ENCODE measurements at regions not wholly inside any gene's neighbourhood (a gene's known extent, or its start where the extent isn't known, plus 50 kb on each side); places are given as distances from the start of the nearest gene placed in this dataset.

GRCh38 chr20:61024390-61024789 is 227.7 kb upstream of the CDH4 start:
- H3K4me3 ChIP-seq (ENCODE audit: low read depth in 2 of 2, low read length in 1 of 2), result no peak overlapping the region
- POLR2A ChIA-PET, result no interaction called here
- CTCF ChIA-PET, result no interaction called here
- no peak for DNase-seq
- no peaks in the 10 kb centered on the region for H3K9me3 ChIP-seq
- no peak overlapping the region for H2AFZ ChIP-seq (ENCODE audit: low read depth)
- no peaks in the 10 kb centered on the region for H4K20me1 ChIP-seq (ENCODE audit: insufficient read depth)
- no peak for TF ChIP-seq ELF1 (IDR thresholded peaks at IDR 0.05)
- TF ChIP-seq GATA2 (CRISPR knock-in tag; IDR thresholded peaks at IDR 0.05), result no peak
- no peak for TF ChIP-seq SMC3 (IDR thresholded peaks at IDR 0.05; ENCODE audit: low read depth, low read length)
- TF ChIP-seq TAF1 (IDR thresholded peaks at IDR 0.05; ENCODE audit: borderline replicate concordance, low read depth, low read length), result no peak
- TF ChIP-seq FOSL2 (IDR thresholded peaks at IDR 0.05; ENCODE audit: borderline replicate concordance, low read depth), result no peak
- TF ChIP-seq RFX5 (IDR thresholded peaks at IDR 0.05; ENCODE audit: low read length), result no peak
- TF ChIP-seq RCOR1 (IDR thresholded peaks at IDR 0.05; ENCODE audit: low read length), result no peak
- no peak for TF ChIP-seq NRF1 (IDR thresholded peaks at IDR 0.05; ENCODE audit: low read depth, low read length)
- TF ChIP-seq NFIC (IDR thresholded peaks at IDR 0.05; ENCODE audit: borderline replicate concordance), result no peak
- TF ChIP-seq CHD2 (IDR thresholded peaks at IDR 0.05; ENCODE audit: low read length, partially characterized antibody), result no peak
- no peak for TF ChIP-seq MXI1 (IDR thresholded peaks at IDR 0.05; ENCODE audit: low read depth, low read length)
- no peak for TF ChIP-seq JUND (IDR thresholded peaks at IDR 0.05)
- no peak for TF ChIP-seq MAX (IDR thresholded peaks at IDR 0.05; ENCODE audit: low read depth)
- TF ChIP-seq PBX3 (IDR thresholded peaks at IDR 0.05), result no peak
- TF ChIP-seq USF2 (IDR thresholded peaks at IDR 0.05; ENCODE audit: borderline replicate concordance, low read depth, low read length), result no peak
- TF ChIP-seq, protein P1, sequence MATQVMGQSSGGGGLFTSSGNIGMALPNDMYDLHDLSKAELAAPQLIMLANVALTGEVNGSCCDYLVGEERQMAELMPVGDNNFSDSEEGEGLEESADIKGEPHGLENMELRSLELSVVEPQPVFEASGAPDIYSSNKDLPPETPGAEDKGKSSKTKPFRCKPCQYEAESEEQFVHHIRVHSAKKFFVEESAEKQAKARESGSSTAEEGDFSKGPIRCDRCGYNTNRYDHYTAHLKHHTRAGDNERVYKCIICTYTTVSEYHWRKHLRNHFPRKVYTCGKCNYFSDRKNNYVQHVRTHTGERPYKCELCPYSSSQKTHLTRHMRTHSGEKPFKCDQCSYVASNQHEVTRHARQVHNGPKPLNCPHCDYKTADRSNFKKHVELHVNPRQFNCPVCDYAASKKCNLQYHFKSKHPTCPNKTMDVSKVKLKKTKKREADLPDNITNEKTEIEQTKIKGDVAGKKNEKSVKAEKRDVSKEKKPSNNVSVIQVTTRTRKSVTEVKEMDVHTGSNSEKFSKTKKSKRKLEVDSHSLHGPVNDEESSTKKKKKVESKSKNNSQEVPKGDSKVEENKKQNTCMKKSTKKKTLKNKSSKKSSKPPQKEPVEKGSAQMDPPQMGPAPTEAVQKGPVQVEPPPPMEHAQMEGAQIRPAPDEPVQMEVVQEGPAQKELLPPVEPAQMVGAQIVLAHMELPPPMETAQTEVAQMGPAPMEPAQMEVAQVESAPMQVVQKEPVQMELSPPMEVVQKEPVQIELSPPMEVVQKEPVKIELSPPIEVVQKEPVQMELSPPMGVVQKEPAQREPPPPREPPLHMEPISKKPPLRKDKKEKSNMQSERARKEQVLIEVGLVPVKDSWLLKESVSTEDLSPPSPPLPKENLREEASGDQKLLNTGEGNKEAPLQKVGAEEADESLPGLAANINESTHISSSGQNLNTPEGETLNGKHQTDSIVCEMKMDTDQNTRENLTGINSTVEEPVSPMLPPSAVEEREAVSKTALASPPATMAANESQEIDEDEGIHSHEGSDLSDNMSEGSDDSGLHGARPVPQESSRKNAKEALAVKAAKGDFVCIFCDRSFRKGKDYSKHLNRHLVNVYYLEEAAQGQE (IDR thresholded peaks at IDR 0.05; ENCODE audit: low read depth, low read length), result no peak
- TF ChIP-seq FOXM1 (IDR thresholded peaks at IDR 0.05; ENCODE audit: low read depth), result no peak
- H3K4me1 ChIP-seq (ENCODE audit: control insufficient read depth in 1 of 2, insufficient read depth in 2 of 2, low read depth in 1 of 2, low read length in 1 of 2), result no peaks in the 10 kb centered on the region
- WGBS (ENCODE audit: low lambda C conversion rate), result 68% methylated on average over 10 of the region's 11 CpGs
- no peaks in the 10 kb centered on the region for H3K9me2 ChIP-seq
- no peak overlapping the region for H3K9ac ChIP-seq
- H3K27me3 ChIP-seq (ENCODE audit: insufficient read depth), result no peaks in the 10 kb centered on the region
- no peaks in the 10 kb centered on the region for H3F3A ChIP-seq (replicated peaks; ENCODE audit: insufficient read depth)
- H3K79me2 ChIP-seq (ENCODE audit: insufficient read depth), result no peaks in the 10 kb centered on the region
- no peaks in the 10 kb centered on the region for H3K36me3 ChIP-seq (replicated peaks in 1 of 2; ENCODE audit: control insufficient read depth in 1 of 2, insufficient read depth in 2 of 2, low read length in 1 of 2)
- H3K4me2 ChIP-seq, result no peak overlapping the region
- no peak overlapping the region for H3K27ac ChIP-seq (ENCODE audit: low read depth in 2 of 2, low read length in 1 of 2)

Measured in SK-N-SH (cell line).